Keratinocyte (primary cell): ENCODE measurements at regions not wholly inside any gene's neighbourhood (a gene's known extent, or its start where the extent isn't known, plus 50 kb on each side); places are given as distances from the start of the nearest gene placed in this dataset.

ENCODE experiments used
- DNase-seq: peaks from one replicate; pipeline ENCODE4 v3.0.0-alpha.2; 2011; ENCODE audit warnings: low read depth, missing footprints, low spot score
- FAIRE-seq: peaks from 2 replicates; lab custom pipeline; 2011; peaks lifted over from hg19 to GRCh38; lab: Jason Lieb, UNC
- H2AFZ ChIP-seq: 2 replicates; pipeline ENCODE4 v1.6.0; 2012; ENCODE audit warnings: low read length, control low read depth, inconsistent platforms; ENCODE audit not compliant: control insufficient read depth
- H3K27ac ChIP-seq: 2 replicates; pipeline ENCODE4 v1.5.1; 2011; ENCODE audit warnings: low read length; ENCODE audit not compliant: control insufficient read depth, insufficient read depth
- H3K27me3 ChIP-seq: 3 replicates; pipeline ENCODE4 v1.6.0; 2011; ENCODE audit warnings: low read length; ENCODE audit not compliant: control insufficient read depth, insufficient read depth; ENCODE audit errors: extremely low read depth
- H3K36me3 ChIP-seq, 2 experiments: 2 replicates in 1 of 2; 3 replicates in 1 of 2; pipeline ENCODE4 v1.5.1; 2011; ENCODE audit warnings: low read length in 2 of 2, mild to moderate bottlenecking in 1 of 2; ENCODE audit not compliant: control insufficient read depth in 2 of 2, insufficient read depth in 2 of 2; ENCODE audit errors: extremely low read depth in 1 of 2
- H3K4me1 ChIP-seq: 3 replicates; pipeline ENCODE4 v1.5.1; 2011; ENCODE audit warnings: low read length; ENCODE audit not compliant: control insufficient read depth, insufficient read depth; ENCODE audit errors: extremely low read depth
- H3K4me2 ChIP-seq: 3 replicates; pipeline ENCODE4 v1.6.0; 2011; ENCODE audit warnings: low read depth, low read length; ENCODE audit not compliant: control insufficient read depth, insufficient read depth; ENCODE audit errors: extremely low read depth
- H3K4me3 ChIP-seq, 3 experiments: fragments of 200-600 bp in 1 of 3; sonication (generic) in 1 of 3; 2 replicates in 2 of 3; 3 replicates in 1 of 3; pipeline ENCODE4 v1.5.1; 2011 to 2016; ENCODE audit warnings: low read length in 3 of 3, mild to moderate bottlenecking in 3 of 3, control low read depth in 2 of 3, inconsistent platforms in 1 of 3, low read depth in 1 of 3, mixed read lengths in 1 of 3, mixed run types in 1 of 3, moderate library complexity in 1 of 3; ENCODE audit not compliant: control insufficient read depth in 2 of 3, insufficient read depth in 2 of 3; ENCODE audit errors: extremely low read depth in 1 of 3
- H3K79me2 ChIP-seq: 2 replicates; pipeline ENCODE4 v1.6.0; 2012; ENCODE audit warnings: low read length; ENCODE audit not compliant: control insufficient read depth, insufficient read depth
- H3K9ac ChIP-seq: 3 replicates; pipeline ENCODE4 v1.6.0; 2011; ENCODE audit warnings: low read length; ENCODE audit not compliant: control insufficient read depth, insufficient read depth; ENCODE audit errors: extremely low read depth
- H3K9me1 ChIP-seq: 3 replicates; pipeline ENCODE4 v1.6.0; 2011; ENCODE audit warnings: low read length; ENCODE audit not compliant: control insufficient read depth, insufficient read depth; ENCODE audit errors: extremely low read depth
- H3K9me3 ChIP-seq: 2 replicates; pipeline ENCODE4 v1.5.1; 2012; ENCODE audit warnings: low read depth, low read length; ENCODE audit not compliant: control insufficient read depth
- H4K20me1 ChIP-seq: 3 replicates; pipeline ENCODE4 v1.6.0; 2011; ENCODE audit warnings: low read length; ENCODE audit not compliant: control insufficient read depth, insufficient read depth; ENCODE audit errors: extremely low read depth
- EZH2 ChIP-seq: IDR thresholded peaks from one replicate; pipeline ENCODE4 v1.6.1; 2012; ENCODE audit warnings: inconsistent platforms, mild to moderate bottlenecking, low read length, moderate library complexity
- dilution Hi-C: fragments of 300-500 bp; cut with MboI; formaldehyde crosslinking; loops from one replicate; pipeline ENCODE4 v1.7.0; 2020; ENCODE audit warnings: low sequenced_read_pairs; ENCODE audit not compliant: extremely low pct_ligation_motif_present
- TF ChIP-seq, protein P1 (sequence below), 3 experiments: IDR thresholded peaks in 1 of 3; conservative IDR thresholded peaks in 1 of 3; optimal IDR thresholded peaks in 1 of 3; 2 replicates in 2 of 3; 3 replicates in 1 of 3; pipeline versions ENCODE3 to v1.5.1; 2011; ENCODE audit warnings: low read length in 3 of 3, mild to moderate bottlenecking in 3 of 3, moderate library complexity in 2 of 3, control low read depth in 1 of 3, inconsistent platforms in 1 of 3; ENCODE audit not compliant: insufficient read depth in 2 of 3; ENCODE audit errors: extremely low read depth in 1 of 3

DNA sequence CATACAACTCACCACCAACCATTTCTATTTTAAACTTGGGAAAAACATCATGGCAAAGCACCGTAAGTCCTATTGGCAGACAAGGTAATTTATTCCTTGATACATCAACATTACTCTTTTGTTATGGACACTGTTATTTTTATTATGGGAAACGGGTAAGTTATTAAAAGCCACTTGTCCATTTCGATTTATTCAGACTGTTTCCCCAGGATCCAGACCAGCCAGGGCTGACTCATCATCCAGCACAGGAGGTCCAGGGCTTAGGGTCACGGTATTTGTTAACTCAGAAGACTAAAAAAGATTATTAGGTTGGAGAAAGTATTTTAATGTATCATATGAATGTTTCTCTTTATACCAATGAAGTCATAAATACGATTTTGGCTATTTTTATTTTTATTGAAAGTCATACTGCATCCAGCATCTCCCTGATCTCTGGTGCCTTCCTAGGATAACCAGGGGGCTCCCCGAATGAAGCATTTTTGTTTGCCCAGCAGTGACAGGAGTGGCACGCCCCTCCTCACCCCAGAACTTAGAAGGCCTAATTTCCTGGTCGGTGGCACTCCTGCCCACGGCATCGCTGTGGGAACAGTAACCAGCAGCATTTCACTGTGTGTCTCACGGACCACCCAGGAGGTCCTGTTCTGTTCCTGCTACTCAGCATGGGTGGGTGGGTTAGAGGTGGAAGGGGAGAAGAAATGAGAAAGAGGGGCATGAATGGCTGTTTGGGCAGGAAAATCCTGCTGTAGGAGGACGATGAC, 446.1 kb downstream of the EIPR1 start:
- Histone ChIP-seq H3K4me3 (no peak overlapping the region), H3K4me2 (no peak overlapping the region), H3K9me1 (no peaks in the 10 kb centered on the region), H4K20me1 (no peaks in the 10 kb centered on the region), H3K9ac (no peak overlapping the region), H3K9me3 (peaks cover 11% of the 10 kb centered on the region), H3K27ac (no peak overlapping the region), H2AFZ (no peak overlapping the region), H3K4me1 (no peaks in the 10 kb centered on the region), H3K27me3 (no peaks in the 10 kb centered on the region), H3K79me2 (no peaks in the 10 kb centered on the region), H3K36me3 (no peaks in the 10 kb centered on the region)
- TF ChIP-seq, protein P1, sequence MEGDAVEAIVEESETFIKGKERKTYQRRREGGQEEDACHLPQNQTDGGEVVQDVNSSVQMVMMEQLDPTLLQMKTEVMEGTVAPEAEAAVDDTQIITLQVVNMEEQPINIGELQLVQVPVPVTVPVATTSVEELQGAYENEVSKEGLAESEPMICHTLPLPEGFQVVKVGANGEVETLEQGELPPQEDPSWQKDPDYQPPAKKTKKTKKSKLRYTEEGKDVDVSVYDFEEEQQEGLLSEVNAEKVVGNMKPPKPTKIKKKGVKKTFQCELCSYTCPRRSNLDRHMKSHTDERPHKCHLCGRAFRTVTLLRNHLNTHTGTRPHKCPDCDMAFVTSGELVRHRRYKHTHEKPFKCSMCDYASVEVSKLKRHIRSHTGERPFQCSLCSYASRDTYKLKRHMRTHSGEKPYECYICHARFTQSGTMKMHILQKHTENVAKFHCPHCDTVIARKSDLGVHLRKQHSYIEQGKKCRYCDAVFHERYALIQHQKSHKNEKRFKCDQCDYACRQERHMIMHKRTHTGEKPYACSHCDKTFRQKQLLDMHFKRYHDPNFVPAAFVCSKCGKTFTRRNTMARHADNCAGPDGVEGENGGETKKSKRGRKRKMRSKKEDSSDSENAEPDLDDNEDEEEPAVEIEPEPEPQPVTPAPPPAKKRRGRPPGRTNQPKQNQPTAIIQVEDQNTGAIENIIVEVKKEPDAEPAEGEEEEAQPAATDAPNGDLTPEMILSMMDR (optimal IDR thresholded peaks at IDR 0.05 in 1 of 3, IDR thresholded peaks at IDR 0.05 in 1 of 3, conservative IDR thresholded peaks at IDR 0.05 in 1 of 3; ENCODE audit: extremely low read depth in 1 of 3, insufficient read depth in 2 of 3, low read length in 3 of 3): no peak
- no peak for TF ChIP-seq EZH2
- dilution Hi-C loops: no loop called here
- DNase-seq (no peak), FAIRE-seq (no peak)

DNA sequence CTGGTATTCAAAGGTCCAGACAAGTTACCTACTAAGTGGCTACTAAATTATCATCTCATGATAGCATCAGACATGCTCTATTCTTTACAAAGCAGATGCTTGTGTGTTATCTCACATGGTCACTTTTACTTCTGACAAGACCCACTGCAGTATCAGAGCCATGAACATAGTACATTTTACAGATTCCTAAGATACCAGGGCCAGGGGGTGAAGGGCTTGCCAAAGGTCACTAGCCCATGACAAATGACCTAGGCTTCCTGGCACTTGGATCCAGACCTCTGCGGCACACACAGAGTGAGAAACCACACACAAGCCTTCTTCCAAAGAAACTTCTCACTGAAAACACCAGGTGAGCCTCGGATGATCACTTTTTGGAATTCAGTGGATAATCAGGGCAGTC, 446.8 kb downstream of the EIPR1 start:
- no peaks in the 10 kb centered on the region for H3K27me3 ChIP-seq
- no peaks in the 10 kb centered on the region for H3K4me1 ChIP-seq
- no peak overlapping the region for H3K4me3 ChIP-seq
- DNase-seq (no peak), FAIRE-seq (no peak)
- H3K9me3 ChIP-seq: peaks cover 8% of the 10 kb centered on the region
- dilution Hi-C loops: no loop called here
- no peaks in the 10 kb centered on the region for H3K9me1 ChIP-seq
- H3K36me3 ChIP-seq: no peaks in the 10 kb centered on the region
- TF ChIP-seq EZH2: no peak
- TF ChIP-seq, protein P1 (optimal IDR thresholded peaks at IDR 0.05 in 1 of 3, IDR thresholded peaks at IDR 0.05 in 1 of 3, conservative IDR thresholded peaks at IDR 0.05 in 1 of 3; ENCODE audit: extremely low read depth in 1 of 3, insufficient read depth in 2 of 3, low read length in 3 of 3): no peak
- H3K27ac ChIP-seq: no peak overlapping the region
- no peaks in the 10 kb centered on the region for H4K20me1 ChIP-seq
- no peak overlapping the region for H3K4me2 ChIP-seq
- no peaks in the 10 kb centered on the region for H3K79me2 ChIP-seq
- no peak overlapping the region for H3K9ac ChIP-seq
- no peak overlapping the region for H2AFZ ChIP-seq
